SKM-1 (cell line): ENCODE measurements at regions not wholly inside any gene's neighbourhood (a gene's known extent, or its start where the extent isn't known, plus 50 kb on each side); places are given as distances from the start of the nearest gene placed in this dataset.

Source experiments
- DNase-seq: peaks from one replicate; lab custom pipeline; 2025; ENCODE audit not compliant: unreplicated experiment; lab: John Stamatoyannopoulos, UW

DNA sequence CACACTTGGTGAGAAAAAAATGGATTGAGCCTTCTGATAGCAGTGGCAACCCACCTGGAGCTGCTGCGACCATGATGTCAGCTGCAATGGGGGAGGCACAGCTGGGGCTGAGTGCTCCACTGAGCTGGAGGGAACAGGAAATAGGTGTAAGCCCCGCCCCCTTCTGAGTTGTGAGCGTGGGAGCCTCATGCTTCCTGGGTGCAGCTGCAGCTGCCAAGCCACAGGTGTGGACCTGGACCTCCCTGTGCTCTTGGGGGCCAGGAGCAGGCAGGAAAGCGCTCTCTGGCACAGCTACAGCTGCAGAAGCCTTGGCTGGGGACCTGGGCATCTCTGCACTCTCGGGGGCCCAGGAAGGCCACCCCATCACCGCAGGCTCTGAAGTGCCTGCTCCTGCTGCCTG is 970.6 kb downstream of the DCDC2C start:
- DNase-seq, result no peak

DNA sequence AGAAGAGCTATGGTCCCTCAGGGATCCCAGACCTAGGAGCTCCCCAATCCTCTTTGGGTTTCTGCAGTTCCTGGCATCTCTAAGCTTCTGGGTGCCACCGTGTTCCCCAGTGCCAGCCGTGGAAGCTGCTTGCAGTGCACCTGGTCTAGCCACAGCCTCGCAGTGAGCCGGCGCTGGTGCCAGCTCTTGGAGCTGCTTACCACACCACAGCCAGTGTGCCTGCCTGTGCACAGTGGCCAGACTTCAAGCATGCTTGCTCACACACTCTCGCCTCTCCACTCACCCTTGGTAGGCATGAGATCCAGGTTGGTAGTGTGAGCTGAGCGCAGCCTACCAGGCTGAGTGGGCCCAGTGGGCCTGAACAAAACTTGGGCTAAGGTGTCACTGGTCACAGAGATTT is 971.9 kb downstream of the DCDC2C start:
- DNase-seq, result no peak

DNA sequence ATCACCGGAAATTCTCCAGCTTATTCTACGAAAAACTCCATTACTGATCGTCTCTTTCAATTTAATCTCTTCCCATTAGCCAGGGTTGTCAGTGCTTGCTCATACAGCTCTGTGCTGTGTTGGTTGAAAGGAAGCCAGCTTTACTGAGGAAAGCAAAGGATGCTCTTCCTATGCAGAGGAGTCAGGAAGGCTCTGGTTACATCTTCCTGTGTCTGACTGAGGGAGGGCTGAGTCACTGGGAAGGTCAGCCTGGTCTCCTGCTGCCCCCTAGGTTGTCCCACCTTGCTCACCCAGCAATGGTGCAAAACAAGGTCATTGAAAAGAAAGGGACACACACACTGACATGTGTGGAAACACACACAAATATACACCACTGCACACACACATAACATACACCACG is 975.6 kb downstream of the DCDC2C start:
- DNase-seq, result no peak

DNA sequence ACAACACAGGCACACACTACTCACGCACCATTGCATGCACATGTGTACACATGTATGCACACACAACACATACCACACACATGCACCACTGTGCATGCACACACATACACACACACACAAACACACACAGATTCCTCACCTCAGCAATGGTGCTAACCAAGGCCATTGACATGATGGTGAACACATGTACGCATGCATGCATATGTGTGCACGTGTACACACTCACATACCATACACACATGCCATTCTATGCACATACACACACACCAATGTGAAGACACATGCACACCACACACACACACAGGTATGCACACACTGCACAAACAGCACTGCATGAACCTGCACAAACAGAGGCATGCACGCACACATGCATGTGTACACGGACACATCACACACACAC is 976.0 kb downstream of the DCDC2C start:
- no peak for DNase-seq

DNA sequence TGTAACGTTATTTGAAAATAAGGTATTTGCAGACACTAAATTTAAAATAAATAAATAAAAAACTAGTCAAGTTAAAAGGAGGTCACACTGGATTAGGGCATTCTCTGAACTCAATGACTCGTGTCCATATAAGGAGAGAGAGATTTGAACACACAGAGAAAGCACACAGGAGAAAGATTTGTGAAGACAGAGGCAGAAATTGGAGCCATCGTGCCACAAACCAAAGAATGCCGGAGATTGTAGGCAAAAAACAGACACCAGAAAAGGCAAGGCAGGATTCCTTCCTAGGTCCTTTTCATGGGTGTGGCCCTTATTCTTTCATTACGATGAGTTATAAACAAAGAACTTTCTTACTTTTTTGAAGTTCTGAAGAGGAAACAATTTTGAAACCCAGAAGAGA is 981.5 kb downstream of the DCDC2C start:
- DNase-seq, result no peak

DNA sequence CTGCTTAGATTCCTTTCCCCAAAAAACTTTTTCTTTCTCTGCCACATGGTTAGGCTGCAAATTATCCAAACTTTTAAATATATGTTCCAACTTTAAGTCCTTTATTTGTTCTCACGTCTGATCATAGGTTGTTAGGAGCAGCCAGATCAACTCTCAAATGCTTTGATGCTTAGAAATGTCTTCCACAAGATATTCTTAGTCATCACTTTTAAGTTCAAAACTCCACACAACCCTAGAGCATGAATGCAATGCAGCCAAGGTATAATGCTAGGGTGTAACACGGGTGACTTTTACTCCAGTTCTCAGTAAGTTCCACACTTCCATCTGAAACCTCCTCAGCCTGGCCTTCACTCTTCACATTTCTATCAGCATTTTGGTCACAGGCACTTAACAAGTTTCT is 987.5 kb downstream of the DCDC2C start:
- DNase-seq, result no peak

DNA sequence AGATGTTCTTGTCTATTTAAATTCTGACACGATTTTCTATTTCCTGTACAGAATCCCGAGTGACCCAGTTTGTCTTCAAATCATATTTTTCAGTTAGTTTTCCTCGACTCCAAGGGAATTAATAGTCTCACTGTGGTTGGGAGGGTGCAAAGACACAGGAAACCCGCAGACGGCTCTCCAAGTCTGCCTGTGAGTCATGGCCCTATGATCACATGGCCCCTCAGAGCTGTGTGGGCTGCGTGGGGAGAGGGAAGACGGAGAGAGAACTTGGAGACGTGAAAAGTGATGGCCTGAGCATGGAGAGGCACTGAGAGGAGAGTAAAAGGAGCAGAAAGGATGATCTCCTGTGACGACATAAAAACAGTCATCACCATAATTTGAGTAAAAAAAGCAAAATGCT is 989.9 kb downstream of the DCDC2C start:
- no peak for DNase-seq

DNA sequence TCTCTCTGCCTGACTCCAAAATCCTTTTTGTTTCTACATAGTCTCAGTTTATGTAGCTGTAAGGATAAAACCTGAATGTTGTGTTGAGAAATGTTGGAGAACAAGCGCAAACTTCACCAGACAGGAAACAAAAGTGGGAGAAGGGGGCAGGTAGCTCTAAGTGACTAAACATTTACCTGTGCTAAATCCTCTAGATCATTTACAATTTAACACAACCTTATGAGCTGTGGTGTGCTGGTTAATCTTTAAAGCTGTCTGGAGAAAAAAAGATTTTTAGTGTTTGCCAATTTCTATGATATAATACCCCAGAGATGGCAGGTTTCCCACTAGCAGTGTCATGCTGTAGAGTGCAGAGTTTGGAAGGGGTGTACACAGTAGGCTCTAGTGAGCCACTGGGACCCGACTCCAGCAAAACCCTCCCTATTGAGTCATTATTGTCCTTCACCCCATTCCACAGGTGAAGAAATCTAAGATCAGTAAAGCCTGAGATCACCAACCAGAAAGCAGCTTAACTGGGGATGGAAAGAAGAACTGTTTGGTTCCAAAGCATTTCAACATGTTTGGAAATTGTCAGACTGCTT is 992.0 kb downstream of the DCDC2C start:
- no peak for DNase-seq

DNA sequence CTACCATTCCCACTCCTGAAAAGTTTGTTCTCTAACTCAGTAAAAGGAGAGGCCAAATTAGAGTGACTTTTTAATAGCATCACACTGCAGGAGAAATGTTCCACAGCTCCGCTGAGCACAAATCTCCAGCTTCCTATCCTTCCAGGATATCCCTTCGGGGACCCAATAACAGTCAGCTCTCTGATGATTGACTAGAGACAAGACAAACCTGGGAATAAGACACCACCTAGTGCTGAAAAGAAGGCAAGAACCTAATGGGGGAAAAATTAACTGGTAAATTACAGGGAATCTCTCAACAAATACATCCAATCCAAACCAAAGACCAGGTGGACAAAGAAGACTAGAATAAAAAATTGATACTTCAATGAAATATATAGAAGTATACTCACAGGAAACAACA is 977.1 kb upstream of the SOX11 start:
- DNase-seq, result no peak

DNA sequence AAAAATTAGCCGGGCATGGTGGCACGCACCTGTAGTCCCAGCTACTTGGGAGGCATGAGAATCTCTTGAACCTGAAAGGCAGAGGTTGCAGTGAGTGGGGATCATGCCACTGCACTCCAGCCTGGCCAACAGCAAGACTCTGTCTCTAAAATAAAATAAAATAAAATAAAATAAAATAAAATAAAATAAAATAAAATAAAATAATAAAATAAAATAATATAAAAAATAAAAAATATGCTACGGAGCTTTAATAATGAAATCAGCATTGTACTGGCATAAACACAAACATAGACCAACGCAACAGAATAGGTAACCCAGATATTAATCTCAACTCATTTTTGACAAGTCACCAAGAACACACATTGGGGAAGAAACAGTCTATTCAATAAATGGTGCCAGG is 973.4 kb upstream of the SOX11 start:
- no peak for DNase-seq

DNA sequence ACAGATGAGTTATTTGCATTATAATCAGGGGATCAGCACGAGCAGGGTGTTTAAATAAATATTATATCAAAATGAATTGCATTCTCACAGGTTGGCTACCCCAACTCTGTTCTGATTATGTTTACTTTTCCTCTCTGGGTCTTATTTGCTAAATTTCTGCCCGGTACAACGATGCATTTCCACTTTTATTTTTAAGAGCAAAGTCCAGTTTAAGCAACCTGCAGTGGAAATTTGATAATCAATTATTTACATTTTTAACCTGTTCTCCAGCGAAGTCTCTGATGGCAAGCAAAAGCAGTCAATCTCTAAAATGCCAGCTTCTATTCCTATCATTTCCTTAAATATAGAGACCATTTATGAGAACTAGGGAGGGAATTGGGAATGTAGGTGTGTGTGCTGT is 966.6 kb upstream of the SOX11 start:
- DNase-seq, result no peak

DNA sequence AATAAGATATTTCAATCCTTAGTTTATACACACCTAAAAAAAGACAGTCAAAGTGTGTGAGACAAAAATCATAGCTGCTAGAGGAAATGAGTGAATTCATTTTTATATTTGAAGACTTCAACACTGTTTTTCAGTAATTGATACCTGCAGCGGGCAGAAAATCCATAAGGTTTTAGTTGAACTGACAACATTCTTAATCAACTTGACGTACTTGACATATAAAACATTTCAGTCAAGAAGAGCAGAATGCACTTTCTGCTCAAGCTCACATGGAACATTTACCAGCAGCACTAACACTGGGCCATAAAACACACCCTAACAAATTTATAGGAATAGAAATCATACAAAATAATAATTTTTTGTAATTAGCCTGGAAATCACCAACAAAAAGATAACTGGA is 959.6 kb upstream of the SOX11 start:
- no peak for DNase-seq

DNA sequence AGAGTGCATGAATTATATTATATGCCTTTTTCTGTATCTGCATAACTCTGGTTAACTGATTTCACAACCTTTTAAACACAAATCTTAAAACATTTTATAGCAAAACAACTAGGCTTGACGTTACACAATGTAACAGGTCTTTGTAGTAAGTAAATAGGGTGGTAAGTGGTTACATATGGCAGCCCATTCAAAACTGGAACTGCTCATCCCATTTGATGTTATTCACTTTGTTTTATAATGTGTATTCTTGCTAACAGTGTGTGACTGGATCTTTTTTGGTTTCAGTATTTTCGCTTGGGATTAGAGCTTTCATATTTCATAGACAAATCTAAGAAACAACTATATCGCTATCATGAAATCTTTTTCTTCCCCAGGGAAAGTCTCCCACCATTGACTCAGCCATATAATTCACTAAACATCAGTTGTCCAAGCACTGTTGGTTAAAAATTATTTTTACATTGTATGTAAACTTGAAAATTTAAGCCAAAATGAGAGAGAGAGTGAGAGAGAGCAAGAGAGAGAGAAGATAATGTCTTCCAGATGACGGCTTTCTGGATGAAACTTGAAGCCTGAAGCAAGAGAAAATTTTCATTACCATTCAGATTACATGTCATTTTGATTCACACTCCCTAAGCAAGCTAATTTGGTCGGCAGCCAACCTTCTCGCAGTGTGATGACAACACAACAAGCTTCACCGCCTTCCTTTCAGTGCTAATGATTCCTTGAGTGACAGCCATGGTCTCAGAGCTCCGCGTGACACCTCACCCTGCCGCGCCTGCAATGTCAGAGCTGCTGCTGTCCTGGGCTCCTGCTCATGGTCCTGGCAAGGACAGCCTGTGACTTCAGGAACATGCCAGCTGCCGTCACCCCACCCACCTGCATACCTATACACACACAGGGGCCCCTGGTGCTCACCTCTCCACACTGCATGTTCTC is 946.9 kb upstream of the SOX11 start:
- no peak for DNase-seq

DNA sequence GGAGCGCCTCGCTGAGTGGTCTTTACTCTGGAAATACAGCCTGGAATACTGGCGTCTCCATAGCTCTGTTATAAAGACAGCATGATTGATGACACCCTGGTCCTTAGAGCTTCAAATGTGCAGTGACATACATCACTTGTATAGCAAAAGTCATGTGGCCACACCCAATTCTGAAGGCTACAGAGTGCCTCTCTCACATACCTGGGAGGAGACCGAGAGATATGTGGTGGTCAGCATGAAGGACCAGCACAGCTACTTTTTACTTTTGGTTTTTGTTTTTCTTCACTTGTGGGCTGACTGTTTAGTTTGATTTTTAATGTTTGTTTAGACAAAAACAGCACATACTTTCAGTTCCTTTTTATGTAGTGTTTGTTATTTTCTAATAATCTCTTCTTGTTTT is 938.5 kb upstream of the SOX11 start:
- DNase-seq, result no peak

DNA sequence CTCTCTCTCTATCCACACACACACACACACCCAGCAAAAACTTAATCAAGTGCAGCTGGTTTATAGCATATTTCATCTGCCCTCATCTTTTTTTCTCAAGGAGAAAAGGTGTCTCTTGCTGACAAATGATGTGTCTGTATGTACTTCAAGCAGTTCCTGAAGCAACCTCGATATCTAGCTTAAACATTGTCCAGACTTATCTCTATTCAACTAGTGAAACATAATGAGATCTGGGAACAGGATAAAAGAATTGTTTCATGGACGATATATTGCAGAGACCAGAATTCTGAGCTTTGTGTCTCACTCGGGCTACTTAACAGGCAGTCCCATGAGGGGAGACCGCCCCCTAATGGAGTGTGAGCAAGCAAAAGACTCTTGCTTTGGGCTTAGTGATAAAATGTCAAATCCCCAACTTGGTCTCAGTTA is 929.2 kb upstream of the SOX11 start:
- no peak for DNase-seq

DNA sequence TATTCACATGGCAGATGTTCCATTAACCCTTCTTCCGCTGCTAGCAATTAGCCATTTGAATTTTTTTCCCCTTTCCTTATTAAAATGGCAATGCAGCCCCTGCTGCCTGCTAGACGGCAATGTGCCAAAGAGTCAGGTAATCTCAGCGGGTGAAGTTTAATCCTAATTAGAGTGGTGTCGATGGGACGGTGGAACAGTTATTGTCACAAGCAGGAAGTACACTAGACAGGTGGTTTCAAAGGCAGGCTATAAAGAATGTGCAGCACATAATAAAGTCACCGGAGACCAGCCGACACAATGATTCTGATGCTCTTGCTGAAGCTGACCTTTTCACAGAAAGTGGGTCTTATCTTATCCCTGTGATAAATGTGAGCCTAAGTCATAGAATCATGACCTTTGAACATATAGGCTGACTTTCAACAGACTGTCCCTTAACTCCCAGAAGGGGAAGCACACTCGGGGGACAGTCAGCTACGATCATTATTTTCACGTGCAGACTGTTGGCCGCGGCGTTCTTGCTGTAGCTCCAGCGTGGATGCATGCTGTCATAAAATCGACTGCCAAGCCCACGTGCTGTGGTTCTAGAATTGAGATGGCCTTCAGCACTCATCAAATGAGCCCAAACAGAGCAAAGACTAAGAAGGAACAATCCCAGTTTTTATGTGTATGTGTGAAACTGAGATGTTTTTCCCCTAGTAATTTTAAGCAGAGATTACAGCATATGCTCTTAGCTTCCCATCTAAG is 926.2 kb upstream of the SOX11 start:
- DNase-seq, result no peak

DNA sequence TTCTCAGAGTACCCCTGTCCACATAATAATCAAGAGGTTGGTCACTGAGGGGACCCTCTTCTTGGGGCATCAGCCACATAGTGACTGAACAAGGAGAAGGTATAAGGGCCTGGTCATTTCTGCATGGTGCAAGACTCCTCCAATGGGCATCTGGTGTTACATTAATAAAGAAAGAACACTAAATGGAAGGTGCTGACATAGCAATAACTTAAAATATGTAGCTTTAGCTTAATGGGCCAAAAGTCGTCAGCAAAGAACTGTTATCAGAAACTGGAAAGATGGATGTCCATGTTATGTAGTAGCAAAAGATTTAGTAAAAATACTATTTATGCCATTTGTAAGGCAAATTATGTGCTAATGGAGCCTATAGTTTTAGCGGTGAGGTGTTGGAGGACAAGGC is 916.5 kb upstream of the SOX11 start:
- no peak for DNase-seq

DNA sequence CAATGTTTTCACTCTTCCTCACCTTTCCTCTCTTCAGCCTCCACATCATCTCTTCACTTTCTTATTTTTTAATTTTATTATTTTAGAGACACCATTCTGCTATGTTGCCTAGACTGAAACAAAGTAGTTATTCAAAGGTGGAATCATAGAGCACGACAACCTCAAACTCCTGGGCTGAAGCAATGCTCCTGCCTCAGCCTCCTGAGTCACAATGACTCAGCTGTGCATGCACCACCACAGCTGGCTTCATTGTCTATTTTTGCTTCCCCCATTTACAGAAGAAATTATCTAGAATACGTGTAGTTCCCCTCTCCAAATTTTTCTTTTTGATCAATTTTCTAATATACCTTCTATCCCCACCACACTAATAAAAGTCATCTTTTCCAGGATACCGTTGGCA is 911.5 kb upstream of the SOX11 start:
- no peak for DNase-seq

DNA sequence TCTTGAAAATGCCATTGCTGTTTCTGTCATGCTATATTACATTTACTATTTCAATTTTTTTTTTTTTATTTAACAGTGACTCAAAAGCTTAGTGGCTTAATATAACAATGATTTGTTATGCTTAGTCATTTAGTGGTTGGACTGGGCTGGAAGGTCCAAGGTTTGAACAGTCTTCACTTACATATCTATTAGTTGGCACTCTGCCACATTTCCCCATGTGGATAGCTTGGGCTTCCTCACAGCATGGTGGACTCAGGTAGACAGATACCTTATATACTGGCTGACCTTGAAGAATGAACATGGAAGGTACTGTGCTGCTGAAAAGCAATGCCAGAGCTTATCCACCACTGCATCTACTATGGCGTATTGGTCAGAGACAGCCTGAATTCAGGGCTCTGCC is 909.5 kb upstream of the SOX11 start:
- DNase-seq, result no peak

DNA sequence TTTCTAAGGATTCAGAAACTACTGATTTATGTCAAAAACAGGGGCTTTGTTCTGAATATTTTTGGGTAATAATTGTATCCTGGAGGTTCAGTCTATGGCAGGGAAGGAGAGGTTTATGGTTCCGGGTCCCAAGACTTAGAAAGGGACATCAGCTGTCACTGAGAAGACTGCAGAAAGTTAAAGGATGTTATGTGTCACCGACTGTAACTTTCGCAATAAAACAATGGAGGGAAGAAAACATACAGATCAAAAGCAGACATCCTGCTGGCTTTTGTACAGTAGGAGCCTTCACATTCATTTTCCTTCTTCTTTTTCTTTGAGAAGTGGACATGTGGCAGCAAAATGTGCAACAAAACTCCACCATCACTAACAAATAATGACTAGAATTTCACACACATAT is 900.7 kb upstream of the SOX11 start:
- DNase-seq, result no peak

DNA sequence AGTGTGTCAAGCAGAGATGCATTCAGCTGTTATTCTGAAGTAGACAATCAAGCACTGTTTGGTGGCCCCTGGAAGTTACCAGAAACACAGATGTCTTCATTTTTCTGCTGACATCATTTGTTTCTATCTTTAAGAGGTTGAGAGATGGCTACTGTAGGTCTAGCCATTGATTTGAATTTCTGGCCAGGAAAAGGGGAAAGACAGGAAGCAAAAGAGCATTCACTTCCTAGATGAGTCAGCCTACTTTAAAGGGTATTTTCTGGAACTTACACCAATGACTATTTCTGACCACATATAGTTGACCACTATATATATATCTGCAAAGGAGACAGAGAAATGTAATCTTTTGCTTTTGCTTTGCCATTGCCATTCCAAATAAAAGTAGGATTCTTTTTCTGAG is 900.1 kb upstream of the SOX11 start:
- no peak for DNase-seq

DNA sequence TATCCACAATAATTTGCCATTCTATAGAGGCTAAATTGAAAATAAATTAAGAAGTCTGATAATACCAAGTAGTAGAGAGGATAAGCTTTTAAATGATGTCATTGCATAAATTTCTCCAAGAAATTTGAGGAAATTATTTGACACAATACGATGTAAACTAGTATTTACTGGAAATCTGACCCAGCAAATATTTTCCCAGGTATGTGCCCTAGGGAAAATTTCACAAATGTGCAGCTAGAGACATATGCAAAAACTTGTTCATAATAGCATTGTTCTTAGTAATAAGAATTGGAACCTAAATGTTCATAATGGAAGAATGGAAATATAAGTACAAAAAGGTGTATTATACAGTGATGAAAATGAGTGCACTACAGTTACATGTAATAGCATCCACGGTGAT is 888.8 kb upstream of the SOX11 start:
- no peak for DNase-seq
